ENCODE measurements at regions not wholly inside any gene's neighbourhood (a gene's known extent, or its start where the extent isn't known, plus 50 kb on each side); places are given as distances from the start of the nearest gene placed in this dataset.

DNA sequence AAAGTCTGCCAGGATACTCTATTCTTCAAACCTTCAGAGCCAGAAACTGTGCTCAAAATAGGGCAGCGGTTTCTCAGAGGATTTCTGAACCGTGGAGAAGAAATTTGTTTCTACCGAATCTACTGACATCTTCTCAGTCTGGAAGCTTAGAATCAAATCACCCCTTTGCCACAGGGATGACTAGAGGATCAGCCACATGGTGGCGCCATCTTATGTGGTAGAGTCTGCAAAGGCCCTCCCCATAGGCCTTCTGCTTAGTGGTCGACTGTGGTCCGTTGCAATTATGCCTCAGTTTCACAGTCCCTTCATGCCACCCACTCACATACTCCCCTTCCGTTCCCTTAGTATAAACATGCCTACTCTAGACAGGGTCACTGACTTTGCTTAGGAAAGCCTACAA is 680.7 kb upstream of the SPANXN1 start:
- TF ChIP-seq CTCF (IDR thresholded peaks at IDR 0.05), result peak; percentile 16; the same call in 1 of the 2 replicates
- TF ChIP-seq ZFX (IDR thresholded peaks at IDR 0.05; ENCODE audit: borderline replicate concordance), result no peak

Data from 22Rv1 (cell line).